ENCODE measurements at regions not wholly inside any gene's neighbourhood (a gene's known extent, or its start where the extent isn't known, plus 50 kb on each side); places are given as distances from the start of the nearest gene placed in this dataset.

- Histone ChIP-seq H3K9me1 (ENCODE audit: control insufficient read depth, insufficient read depth, low read length) (no peaks in the 10 kb centered on the region), H3K27ac (ENCODE audit: extremely low read depth, low read depth, low read length) (no peak overlapping the region), H3K4me2 (ENCODE audit: insufficient read depth, low read length) (no peak overlapping the region), H4K20me1 (replicated peaks; ENCODE audit: control insufficient read depth, insufficient read depth, low read length) (no peaks in the 10 kb centered on the region), H3K27me3 (ENCODE audit: control insufficient read depth in 2 of 2, insufficient read depth in 2 of 2, low read length in 2 of 2) (no peaks in the 10 kb centered on the region), H2AFZ (ENCODE audit: low read depth, low read length) (no peak overlapping the region), H3K9me3 (replicated peaks; ENCODE audit: control insufficient read depth, insufficient read depth, low read depth, low read length) (0 out of 2 replicates have a peak, but pooled peaks cover 2% of the 10 kb centered on the region), H3K79me2 (ENCODE audit: control insufficient read depth, insufficient read depth, low read length) (no peaks in the 10 kb centered on the region), H3K36me3 (ENCODE audit: control insufficient read depth, insufficient read depth, low read length) (no peaks in the 10 kb centered on the region), H3K9ac (ENCODE audit: insufficient read depth in 1 of 2, low read depth in 2 of 2, low read length in 2 of 2) (no peak overlapping the region), H3K4me3 (no peak overlapping the region), H3K4me1 (replicated peaks in 1 of 2; ENCODE audit: control insufficient read depth in 2 of 2, insufficient read depth in 2 of 2, low read length in 2 of 2) (no peaks in the 10 kb centered on the region)
- CTCF ChIA-PET (ENCODE audit: low intra/inter-chr PET ratio), result no interaction called here
- intact Hi-C loops (cut with micrococcal nuclease), result no loop called here
- TF ChIP-seq CSDE1 (IDR thresholded peaks at IDR 0.05) (no peak), SRSF1 (IDR thresholded peaks at IDR 0.05; ENCODE audit: low read depth, low read length) (no peak)
- WGBS (ENCODE audit: insufficient coverage, low coverage, missing lambda C conversion rate), result 0% methylated on average over 2 of the region's 2 CpGs
- in situ Hi-C loops (cut with MboI), result no loop called here
- POLR2A ChIA-PET, result no interaction called here
- no TSS peak for BruUV-seq (replicated peaks)
- FAIRE-seq, result no peak
- DNase-seq (ENCODE audit: extremely low read depth in 1 of 4, low spot score in 3 of 4), result no peak
- no peak for ATAC-seq
Observed at GRCh38 chr3:18717598-18717997, 292.5 kb upstream of the SATB1 start.

GRCh38 chr3:18716821-18717220 lies 291.7 kb upstream of the SATB1 start:
- Histone ChIP-seq H3K36me3 (ENCODE audit: control insufficient read depth, insufficient read depth, low read length) (no peaks in the 10 kb centered on the region), H3K9ac (ENCODE audit: insufficient read depth in 1 of 2, low read depth in 2 of 2, low read length in 2 of 2) (no peak overlapping the region), H3K4me2 (ENCODE audit: insufficient read depth, low read length) (no peak overlapping the region), H3K79me2 (ENCODE audit: control insufficient read depth, insufficient read depth, low read length) (no peaks in the 10 kb centered on the region), H2AFZ (ENCODE audit: low read depth, low read length) (no peak overlapping the region), H3K27ac (ENCODE audit: extremely low read depth, low read depth, low read length) (no peak overlapping the region), H3K4me3 (no peak overlapping the region), H3K9me3 (replicated peaks; ENCODE audit: control insufficient read depth, insufficient read depth, low read depth, low read length) (0 out of 2 replicates have a peak, but pooled peaks cover 2% of the 10 kb centered on the region), H3K27me3 (ENCODE audit: control insufficient read depth in 2 of 2, insufficient read depth in 2 of 2, low read length in 2 of 2) (no peaks in the 10 kb centered on the region), H4K20me1 (replicated peaks; ENCODE audit: control insufficient read depth, insufficient read depth, low read length) (no peaks in the 10 kb centered on the region), H3K9me1 (ENCODE audit: control insufficient read depth, insufficient read depth, low read length) (no peaks in the 10 kb centered on the region), H3K4me1 (replicated peaks in 1 of 2; ENCODE audit: control insufficient read depth in 2 of 2, insufficient read depth in 2 of 2, low read length in 2 of 2) (no peaks in the 10 kb centered on the region)
- ATAC-seq (no peak), DNase-seq (ENCODE audit: extremely low read depth in 1 of 4, low spot score in 3 of 4) (no peak), FAIRE-seq (no peak)
- in situ Hi-C loops (cut with MboI), result no loop called here
- no TSS peak for BruUV-seq (replicated peaks)
- intact Hi-C loops (cut with micrococcal nuclease), result no loop called here
- 0% methylated on average over 3 of the region's 3 CpGs for WGBS (ENCODE audit: insufficient coverage, low coverage, missing lambda C conversion rate)
- ChIA-PET POLR2A (no interaction called here), CTCF (ENCODE audit: low intra/inter-chr PET ratio) (no interaction called here)
- TF ChIP-seq NFATC3 (IDR thresholded peaks at IDR 0.05) (no peak), ETS2 (tag; IDR thresholded peaks at IDR 0.05; ENCODE audit: borderline replicate concordance, poor library complexity, severe bottlenecking) (no peak), PYGO2 (tag; IDR thresholded peaks at IDR 0.05) (no peak), EGR1 (conservative IDR thresholded peaks at IDR 0.05) (no peak), CEBPZ (IDR thresholded peaks at IDR 0.05; ENCODE audit: borderline replicate concordance, low read depth, low read length) (no peak), ZNF551 (CRISPR knock-in tag; IDR thresholded peaks at IDR 0.05) (no peak), E2F5 (CRISPR knock-in tag; IDR thresholded peaks at IDR 0.05) (no peak), SMAD4 (CRISPR knock-in tag; conservative IDR thresholded peaks at IDR 0.05) (no peak)

Measured in K562 (cell line).